ENCODE measurements at regions not wholly inside any gene's neighbourhood (a gene's known extent, or its start where the extent isn't known, plus 50 kb on each side); places are given as distances from the start of the nearest gene placed in this dataset.
A peak's percentile ranks its signal among the peaks of the same experiment; 100 is the strongest.
"Not testable (repeated sequence)": the region's sequence is repeated elsewhere in the genome, so short reads cannot be mapped to it uniquely, and the experiment has no call there.

GRCh38 chr9:22954964-22955363, 508.3 kb downstream of the DMRTA1 start:
- DNase-seq (ENCODE audit: low read depth) = no peak
- no peak for TF ChIP-seq CTCF (IDR thresholded peaks at IDR 0.05; ENCODE audit: insufficient read depth, low read depth, low read length, missing control alignments)
- H3K4me3 ChIP-seq (ENCODE audit: low read length) = no peak overlapping the region

- H3K4me3 ChIP-seq (ENCODE audit: low read length) = no peak overlapping the region
- TF ChIP-seq CTCF (IDR thresholded peaks at IDR 0.05; ENCODE audit: insufficient read depth, low read depth, low read length, missing control alignments) = no peak
- DNase-seq (ENCODE audit: low read depth) = no peak
These were observed 522.8 kb downstream of the DMRTA1 start for GRCh38 chr9:22969350-22969979.

- no peak overlapping the region for H3K4me3 ChIP-seq (ENCODE audit: low read length)
- no peak for DNase-seq (ENCODE audit: low read depth)
- TF ChIP-seq CTCF (IDR thresholded peaks at IDR 0.05; ENCODE audit: insufficient read depth, low read depth, low read length, missing control alignments) = no peak
These were observed 523.9 kb downstream of the DMRTA1 start for GRCh38 chr9:22970434-22970975.

- no peak overlapping the region for H3K4me3 ChIP-seq (ENCODE audit: low read length)
- TF ChIP-seq CTCF (IDR thresholded peaks at IDR 0.05; ENCODE audit: insufficient read depth, low read depth, low read length, missing control alignments) = no peak
- DNase-seq (ENCODE audit: low read depth) = no peak
These were observed 529.3 kb downstream of the DMRTA1 start for GRCh38 chr9:22975951-22976350.

GRCh38 chr9:22976454-22976853, 529.8 kb downstream of the DMRTA1 start:
- DNase-seq (ENCODE audit: low read depth) = peak; percentile 5
- H3K4me3 ChIP-seq (ENCODE audit: low read length) = no peak overlapping the region
- no peak for TF ChIP-seq CTCF (IDR thresholded peaks at IDR 0.05; ENCODE audit: insufficient read depth, low read depth, low read length, missing control alignments)

- not testable (repeated sequence) for H3K4me3 ChIP-seq (ENCODE audit: low read length); DNase-seq (ENCODE audit: low read depth)
These were observed 533.8 kb downstream of the DMRTA1 start for GRCh38 chr9:22980429-22980828.

GRCh38 chr9:22986556-22986955, 539.9 kb downstream of the DMRTA1 start:
- no peak overlapping the region for H3K4me3 ChIP-seq (ENCODE audit: low read length)
- DNase-seq (ENCODE audit: low read depth) = no peak
- no peak for TF ChIP-seq CTCF (IDR thresholded peaks at IDR 0.05; ENCODE audit: insufficient read depth, low read depth, low read length, missing control alignments)
